CD14-positive monocyte (primary cell): ENCODE measurements at regions not wholly inside any gene's neighbourhood (a gene's known extent, or its start where the extent isn't known, plus 50 kb on each side); places are given as distances from the start of the nearest gene placed in this dataset.

ENCODE experiments used
- DNase-seq, 3 donors: peaks; one replicate each; pipeline ENCODE4 v3.0.0-alpha.2; 2011 to 2022
- H2AFZ ChIP-seq: 2 replicates; pipeline ENCODE4 v1.6.0; 2012; ENCODE audit warnings: mild to moderate bottlenecking, low read depth, low read length, inconsistent platforms; ENCODE audit not compliant: insufficient read depth, poor library complexity, severe bottlenecking
- H3K27ac ChIP-seq, 2 donors: 1 replicate in 1 of 2; 2 replicates in 1 of 2; pipeline ENCODE4 v1.5.1; 2012 to 2013; ENCODE audit warnings: low read length in 2 of 2, control low read depth in 1 of 2, inconsistent platforms in 1 of 2, low read depth in 1 of 2, mild to moderate bottlenecking in 1 of 2
- H3K27me3 ChIP-seq, 2 donors: one replicate each; pipeline versions ENCODE4 v1.6.0 to v1.6.1; 2011 to 2013; ENCODE audit warnings: low read length in 2 of 2; ENCODE audit not compliant: control insufficient read depth in 2 of 2, insufficient read depth in 2 of 2
- H3K36me3 ChIP-seq, 2 donors: replicated peaks in 1 of 2; 1 replicate in 1 of 2; 2 replicates in 1 of 2; pipeline versions ENCODE4 v1.5.1 to v1.6.1; 2012 to 2013; ENCODE audit warnings: low read length in 2 of 2, control low read depth in 1 of 2, inconsistent platforms in 1 of 2, mild to moderate bottlenecking in 1 of 2; ENCODE audit not compliant: insufficient read depth in 2 of 2, control insufficient read depth in 1 of 2
- H3K4me1 ChIP-seq, 2 donors: 1 replicate in 1 of 2; 2 replicates in 1 of 2; pipeline versions ENCODE4 v1.5.1 to v1.6.1; 2012 to 2013; ENCODE audit warnings: low read length in 2 of 2, control low read depth in 1 of 2, inconsistent platforms in 1 of 2, mild to moderate bottlenecking in 1 of 2, moderate library complexity in 1 of 2; ENCODE audit not compliant: insufficient read depth in 2 of 2, control insufficient read depth in 1 of 2
- H3K4me2 ChIP-seq: replicated peaks from 2 replicates; pipeline ENCODE3; 2012; ENCODE audit warnings: low read length, moderate library complexity, mild to moderate bottlenecking; ENCODE audit not compliant: poor library complexity, severe bottlenecking; ENCODE audit errors: extremely low read depth
- H3K4me3 ChIP-seq, 3 experiments: fragments of 200-600 bp in 1 of 3; sonication (generic) in 1 of 3; replicated peaks in 1 of 3; 1 replicate in 2 of 3; 2 replicates in 1 of 3; pipeline ENCODE4 v1.5.1; 2011 to 2013; ENCODE audit warnings: low read length in 3 of 3, mild to moderate bottlenecking in 3 of 3, control low read depth in 2 of 3, low read depth in 2 of 3, inconsistent platforms in 1 of 3, moderate library complexity in 1 of 3
- H3K79me2 ChIP-seq: 2 replicates; pipeline ENCODE4 v1.6.0; 2012; ENCODE audit warnings: mild to moderate bottlenecking, control low read depth, inconsistent platforms, low read length, moderate library complexity; ENCODE audit not compliant: insufficient read depth
- H3K9ac ChIP-seq: 2 replicates; pipeline ENCODE4 v1.6.0; 2017; ENCODE audit warnings: low read length, mild to moderate bottlenecking; ENCODE audit not compliant: insufficient read depth, poor library complexity, severe bottlenecking
- H3K9me3 ChIP-seq, 2 donors: replicated peaks in 1 of 2; 1 replicate in 1 of 2; 2 replicates in 1 of 2; pipeline versions ENCODE4 v1.5.1 to v1.6.1; 2012 to 2013; ENCODE audit warnings: low read length in 2 of 2, control low read depth in 1 of 2; ENCODE audit not compliant: control insufficient read depth in 1 of 2, insufficient read depth in 1 of 2
- H4K20me1 ChIP-seq: 2 replicates; pipeline ENCODE4 v1.6.0; 2012; ENCODE audit warnings: mild to moderate bottlenecking, low read length, control low read depth, moderate library complexity; ENCODE audit not compliant: insufficient read depth
- H3K27ac Mint-ChIP-seq, 7 donors: one replicate each; pipeline ENCODE4 v1.8.0; 2020; ENCODE audit warnings: mild to moderate bottlenecking in 7 of 7, mixed read lengths in 7 of 7, moderate library complexity in 6 of 7, inconsistent platforms in 2 of 7
- H3K27me3 Mint-ChIP-seq, 3 donors: one replicate each; pipeline ENCODE4 v1.8.0; 2021 to 2022; ENCODE audit warnings: low read depth in 3 of 3, mild to moderate bottlenecking in 3 of 3, mixed read lengths in 3 of 3, moderate library complexity in 3 of 3, inconsistent platforms in 1 of 3
- H3K36me3 Mint-ChIP-seq, 2 donors: one replicate each; pipeline ENCODE4 v1.8.0; 2020; ENCODE audit warnings: mixed read lengths in 2 of 2, inconsistent platforms in 1 of 2, mild to moderate bottlenecking in 1 of 2
- H3K4me1 Mint-ChIP-seq: one replicate; pipeline ENCODE4 v1.8.0; 2020; ENCODE audit warnings: mild to moderate bottlenecking, mixed read lengths
- H3K4me3 Mint-ChIP-seq, 2 donors: one replicate each; pipeline ENCODE4 v1.8.0; 2020; ENCODE audit warnings: mild to moderate bottlenecking in 2 of 2, mixed read lengths in 2 of 2, moderate library complexity in 1 of 2
- H3K9me3 Mint-ChIP-seq, 7 donors: one replicate each; pipeline ENCODE4 v1.8.0; 2020 to 2022; ENCODE audit warnings: mixed read lengths in 7 of 7, mild to moderate bottlenecking in 6 of 7, moderate library complexity in 6 of 7, inconsistent platforms in 2 of 7
- CTCF ChIP-seq: fragments of 200-600 bp; IDR thresholded peaks from one replicate; pipeline ENCODE4 v1.8.0; 2022; ENCODE audit warnings: antibody characterized with exemption, mild to moderate bottlenecking
- WGBS: methylation state at CpG from one replicate; pipeline ENCODE4 v1.1.5; 2013; ENCODE audit warnings: missing lambda C conversion rate; ENCODE audit not compliant: insufficient coverage; 5-methylcytosine and 5-hydroxymethylcytosine counted together
- intact Hi-C, 2 donors: fragments of 100-400 bp; cut with micrococcal nuclease; formaldehyde crosslinking; loops; one replicate each; pipeline versions ENCODE4 v1.15.0 to v1.15.1; 2023

- intact Hi-C loops = no loop called here
- Histone ChIP-seq H3K79me2 (no peaks in the 10 kb centered on the region), H3K27ac (no peak overlapping the region), H3K36me3 (no peaks in the 10 kb centered on the region), H3K4me2 (no peak overlapping the region), H3K27me3 (no peaks in the 10 kb centered on the region), H3K4me3 (no peak overlapping the region), H2AFZ (no peak overlapping the region), H3K4me1 (peaks cover 0 to 3% of the 10 kb centered on the region in 2 donors), H3K9ac (no peak overlapping the region), H4K20me1 (no peaks in the 10 kb centered on the region), H3K9me3 (no peaks in the 10 kb centered on the region)
- Mint-ChIP-seq H3K9me3 (peaks cover 0 to 7% (median 4%) of the 10 kb centered on the region in 7 donors), H3K36me3 (no peaks in the 10 kb centered on the region), H3K4me1 (no peaks in the 10 kb centered on the region), H3K4me3 (no peak overlapping the region), H3K27me3 (peaks cover 0 to 8% (median 2%) of the 10 kb centered on the region in 3 donors), H3K27ac (no peak overlapping the region)
- 91% methylated on average over 1 of the region's 4 CpGs for WGBS
- no peak for DNase-seq
- TF ChIP-seq CTCF = no peak
These were observed 54.7 kb downstream of the IRX3 start for GRCh38 chr16:54231919-54232318.

GRCh38 chr16:54231336-54231735, 55.3 kb downstream of the IRX3 start:
- peaks cover 0 to 3% of the 10 kb centered on the region in 2 donors for H3K4me1 ChIP-seq
- H2AFZ ChIP-seq = no peak overlapping the region
- Mint-ChIP-seq H3K4me3 (no peak overlapping the region), H3K27me3 (peaks cover 0 to 7% (median 2%) of the 10 kb centered on the region in 3 donors), H3K9me3 (peaks cover 0 to 7% (median 4%) of the 10 kb centered on the region in 7 donors), H3K27ac (peak overlapping the region in 1 of 7 donors; percentile 4), H3K36me3 (no peaks in the 10 kb centered on the region), H3K4me1 (no peaks in the 10 kb centered on the region)
- no peaks in the 10 kb centered on the region for H4K20me1 ChIP-seq
- no peak overlapping the region for H3K4me2 ChIP-seq
- no peaks in the 10 kb centered on the region for H3K9me3 ChIP-seq
- H3K9ac ChIP-seq = no peak overlapping the region
- H3K4me3 ChIP-seq = no peak overlapping the region
- no peak for TF ChIP-seq CTCF
- no CpG with 5 or more reads among the region's 1 CpG for WGBS
- no peaks in the 10 kb centered on the region for H3K79me2 ChIP-seq
- intact Hi-C loops = no loop called here
- no peak overlapping the region for H3K27ac ChIP-seq
- no peak for DNase-seq
- no peaks in the 10 kb centered on the region for H3K27me3 ChIP-seq
- no peaks in the 10 kb centered on the region for H3K36me3 ChIP-seq
